GM12878 (cell line): ENCODE measurements at regions not wholly inside any gene's neighbourhood (a gene's known extent, or its start where the extent isn't known, plus 50 kb on each side); places are given as distances from the start of the nearest gene placed in this dataset.

Source experiments
- ATAC-seq: fragments of 200-7000 bp; cut with Tn5 transposase; 3 replicates; pipeline ENCODE4 v1.9.1; 2020; ENCODE audit warnings: mild to moderate bottlenecking, moderate library complexity
- BruUV-seq: library from RNA; stranded (reverse); fragments of 400-500 nt; replicated peaks from 2 replicates; lab custom pipeline; 2021; lab: Mats Ljungman, UMichigan
- CTCF ChIA-PET: fragments of 300-600 bp; sonication (Branson Sonifier 250); formaldehyde crosslinking; extraction: SDS; loops from one replicate; lab custom pipeline; 2021; ENCODE audit warnings: inconsistent platforms; lab: Yijun Ruan, JAX
- POLR2A ChIA-PET: fragments of 350-600 bp; formaldehyde crosslinking; extraction: SDS; loops from one replicate; lab custom pipeline; 2021; ENCODE audit warnings: inconsistent platforms; lab: Charles Lee
- RAD21 ChIA-PET: fragments of 300-600 bp; sonication (Branson Sonifier 250); formaldehyde crosslinking; loops from one replicate; lab custom pipeline; 2023; ENCODE audit warnings: antibody characterized with exemption; ENCODE audit not compliant: unreplicated experiment; lab: Charles Lee
- SMC1A ChIA-PET: fragments of 300-600 bp; sonication (Branson Sonifier 250); formaldehyde crosslinking; loops from one replicate; lab custom pipeline; 2023; ENCODE audit not compliant: unreplicated experiment, uncharacterized antibody; lab: Charles Lee
- DNase-seq: peaks from one replicate; pipeline ENCODE4 v3.0.0-alpha.2; 2011; ENCODE audit warnings: low read depth, low spot score
- FAIRE-seq: peaks from 3 replicates; lab custom pipeline; 2011; peaks lifted over from hg19 to GRCh38; lab: Jason Lieb, UNC
- H2AFZ ChIP-seq: 2 replicates; pipeline ENCODE4 v1.6.0; 2011; ENCODE audit warnings: low read depth, low read length, control low read depth; ENCODE audit not compliant: control insufficient read depth
- H3K27ac ChIP-seq: 2 replicates; pipeline ENCODE4 v1.5.1; 2011; ENCODE audit warnings: control low read depth; ENCODE audit not compliant: control insufficient read depth, insufficient read depth
- H3K27me3 ChIP-seq, 2 experiments: replicated peaks in 1 of 2; 2 replicates each; pipeline versions ENCODE4 v1.6.0 to v1.6.1; 2011; ENCODE audit warnings: low read length in 1 of 2; ENCODE audit not compliant: control insufficient read depth in 2 of 2, insufficient read depth in 2 of 2
- H3K36me3 ChIP-seq, 2 experiments: 2 replicates each; pipeline ENCODE4 v1.5.1; 2011; ENCODE audit warnings: low read length in 1 of 2; ENCODE audit not compliant: control insufficient read depth in 2 of 2, insufficient read depth in 2 of 2
- H3K4me1 ChIP-seq: 2 replicates; pipeline ENCODE4 v1.6.1; 2011; ENCODE audit warnings: mild to moderate bottlenecking, low read length, moderate library complexity, mixed read lengths; ENCODE audit not compliant: control insufficient read depth, insufficient read depth
- H3K4me2 ChIP-seq: 2 replicates; pipeline ENCODE4 v1.6.0; 2011; ENCODE audit warnings: control low read depth; ENCODE audit not compliant: control insufficient read depth, insufficient read depth
- H3K4me3 ChIP-seq: fragments of 200-600 bp; sonication (generic); 2 replicates; pipeline ENCODE4 v1.5.1; 2016
- H3K79me2 ChIP-seq: 2 replicates; pipeline ENCODE4 v1.6.0; 2011; ENCODE audit warnings: low read length; ENCODE audit not compliant: control insufficient read depth, insufficient read depth
- H3K9ac ChIP-seq: 2 replicates; pipeline ENCODE4 v1.8.0; 2011; ENCODE audit warnings: low read length, control low read depth, mixed read lengths; ENCODE audit not compliant: control insufficient read depth, insufficient read depth
- H3K9me3 ChIP-seq: replicated peaks from 3 replicates; pipeline ENCODE4 v1.5.1; 2011; ENCODE audit warnings: mild to moderate bottlenecking, low read length; ENCODE audit not compliant: control insufficient read depth, insufficient read depth
- H4K20me1 ChIP-seq: 2 replicates; pipeline ENCODE4 v1.6.0; 2011; ENCODE audit not compliant: control insufficient read depth, insufficient read depth
- BHLHE40 ChIP-seq, 2 experiments: fragments of 450-650 bp in 1 of 2; IDR thresholded peaks; 2 replicates each; pipeline ENCODE4 v1.6.1; 2011 to 2017; ENCODE audit warnings: low read depth in 2 of 2, borderline replicate concordance in 1 of 2, improper control_type of control experiment in 1 of 2, low read length in 1 of 2, mild to moderate bottlenecking in 1 of 2
- CBX5 ChIP-seq: sonication (generic); IDR thresholded peaks from 2 replicates; pipeline ENCODE4 v1.6.1; 2016; ENCODE audit warnings: low read depth, moderate library complexity, mild to moderate bottlenecking, inconsistent platforms
- CEBPB ChIP-seq, 2 experiments: fragments of 150-350 bp in 1 of 2; IDR thresholded peaks; 2 replicates each; pipeline ENCODE4 v1.6.1; 2012 to 2014; ENCODE audit warnings: low read depth in 2 of 2, low read length in 2 of 2, borderline replicate concordance in 1 of 2, inconsistent platforms in 1 of 2
- CHD4 ChIP-seq: fragments of 200-600 bp; sonication (generic); IDR thresholded peaks from 2 replicates; pipeline ENCODE4 v1.6.1; 2016; ENCODE audit warnings: mild to moderate bottlenecking
- FOXK2 ChIP-seq: fragments of 450-650 bp; IDR thresholded peaks from 2 replicates; pipeline ENCODE4 v1.6.1; 2017; ENCODE audit warnings: mild to moderate bottlenecking, moderate library complexity
- GATAD2B ChIP-seq: fragments of 450-650 bp; conservative IDR thresholded peaks from 2 replicates; pipeline ENCODE4 v1.6.1; 2017; ENCODE audit warnings: low read depth, mild to moderate bottlenecking, moderate library complexity
- HCFC1 ChIP-seq: fragments of 150-350 bp; IDR thresholded peaks from 2 replicates; pipeline ENCODE4 v1.6.1; 2014; ENCODE audit warnings: low read length
- JUND ChIP-seq: IDR thresholded peaks from 2 replicates; pipeline ENCODE4 v1.6.1; 2012; ENCODE audit warnings: low read depth, mild to moderate bottlenecking, low read length, improper control_type of control experiment, moderate library complexity
- SKIL ChIP-seq: fragments of 450-650 bp; IDR thresholded peaks from 2 replicates; pipeline ENCODE4 v1.6.1; 2017; ENCODE audit warnings: mild to moderate bottlenecking, low read depth, inconsistent platforms; ENCODE audit not compliant: poor library complexity, severe bottlenecking
- TARDBP ChIP-seq: IDR thresholded peaks from 2 replicates; pipeline ENCODE4 v1.6.1; 2016; ENCODE audit warnings: borderline replicate concordance
- WGBS: methylation state at CpG from one replicate; pipeline ENCODE4 v1.1.6; 2016; ENCODE audit warnings: low lambda C conversion rate; ENCODE audit not compliant: insufficient replicate concordance, insufficient coverage; ENCODE audit errors: missing lambda C conversion rate; 5-methylcytosine and 5-hydroxymethylcytosine counted together
- in situ Hi-C: fragments of 300-500 bp; cut with MboI; formaldehyde crosslinking; loops from 9 replicates; pipeline ENCODE4 v1.14.3; 2018; ENCODE audit warnings: mixed read lengths
- intact Hi-C: fragments of 100-400 bp; cut with micrococcal nuclease; formaldehyde crosslinking; loops from one replicate; pipeline ENCODE4 v1.14.2; 2022; ENCODE audit not compliant: unreplicated experiment

- Histone ChIP-seq H3K9ac (no peak overlapping the region), H3K9me3 (no peaks in the 10 kb centered on the region), H3K4me1 (peaks cover 9% of the 10 kb centered on the region), H3K4me2 (no peak overlapping the region), H4K20me1 (no peaks in the 10 kb centered on the region), H3K27me3 (no peaks in the 10 kb centered on the region), H3K79me2 (no peaks in the 10 kb centered on the region), H3K4me3 (no peak overlapping the region), H2AFZ (no peak overlapping the region), H3K27ac (no peak overlapping the region), H3K36me3 (no peaks in the 10 kb centered on the region)
- ChIA-PET POLR2A (interaction anchor here (0.6 to 1.3 kb wide), 2 partner anchors 11 to 15 kb away, joined by 4 read pairs; no protein-coding TSS in a partner anchor), CTCF (interaction anchor here (1.3 kb wide), 1 partner anchor 58 kb away, joined by 3 read pairs; no protein-coding TSS in a partner anchor), RAD21 (no interaction called here), SMC1A (interaction anchor here (0.8 to 1.5 kb wide), 4 partner anchors 11 to 63 kb away, joined by 3 to 4 read pairs (median 4); no protein-coding TSS in a partner anchor)
- no peak for FAIRE-seq
- in situ Hi-C loops = no loop called here
- 44% methylated on average over 2 of the region's 2 CpGs for WGBS
- intact Hi-C loops = no loop called here
- ATAC-seq = no peak
- no peak for DNase-seq
- TF ChIP-seq CBX5 (no peak), CEBPB (IDR thresholded peaks at IDR 0.05; ENCODE audit: borderline replicate concordance in 1 of 2, low read depth in 2 of 2, low read length in 2 of 2) (no peak), FOXK2 (no peak), HCFC1 (no peak), BHLHE40 (IDR thresholded peaks at IDR 0.05; ENCODE audit: borderline replicate concordance in 1 of 2, low read depth in 2 of 2, low read length in 1 of 2) (no peak), CHD4 (no peak), SKIL (no peak), TARDBP (no peak), JUND (no peak), GATAD2B (no peak)
- no TSS peak for BruUV-seq
These were observed 78.7 kb upstream of the MSH6 start for GRCh38 chr2:47704287-47704686.
